NCI-H748 treated with DMSO at 0.1 percent for 48 hours (cell line): ENCODE measurements at regions not wholly inside any gene's neighbourhood (a gene's known extent, or its start where the extent isn't known, plus 50 kb on each side); places are given as distances from the start of the nearest gene placed in this dataset.
"Not testable (repeated sequence)": the region's sequence is repeated elsewhere in the genome, so short reads cannot be mapped to it uniquely, and the experiment has no call there.

Experiments used
- DNase-seq: peaks from one replicate; lab custom pipeline; 2025; lab: John Stamatoyannopoulos, UW

- no peak for DNase-seq
Observed at GRCh38 chr3:4222574-4223175, 80.5 kb upstream of the SETMAR start.

GRCh38 chr3:4223777-4224176 lies 79.4 kb upstream of the SETMAR start:
- no peak for DNase-seq

- DNase-seq = no peak
Observed at GRCh38 chr3:4224331-4224730, 78.8 kb upstream of the SETMAR start.

- DNase-seq = no peak
Observed at GRCh38 chr3:4225005-4225471, 78.1 kb upstream of the SETMAR start.

GRCh38 chr3:4228295-4228694 lies 74.9 kb upstream of the SETMAR start:
- no peak for DNase-seq

GRCh38 chr3:4231041-4231440 lies 72.1 kb upstream of the SETMAR start:
- DNase-seq = no peak

- no peak for DNase-seq
Observed at GRCh38 chr3:4232798-4233197, 70.4 kb upstream of the SETMAR start.

GRCh38 chr3:4233488-4233887 lies 69.7 kb upstream of the SETMAR start:
- DNase-seq = no peak

- no peak for DNase-seq
Observed at GRCh38 chr3:4234889-4235288, 68.3 kb upstream of the SETMAR start.

- DNase-seq = no peak
Observed at GRCh38 chr3:4235690-4236089, 67.5 kb upstream of the SETMAR start.

GRCh38 chr3:4241595-4242170 lies 61.5 kb upstream of the SETMAR start:
- no peak for DNase-seq

- DNase-seq = no peak
Observed at GRCh38 chr3:4245671-4246070, 57.5 kb upstream of the SETMAR start.

GRCh38 chr3:4247391-4247790 lies 55.8 kb upstream of the SETMAR start:
- no peak for DNase-seq

- DNase-seq = no peak
Observed at GRCh38 chr3:4250064-4250463, 53.1 kb upstream of the SETMAR start.

- DNase-seq = no peak
Observed at GRCh38 chr3:4251412-4251811, 51.8 kb upstream of the SETMAR start.

- not testable (repeated sequence) for DNase-seq
Observed at GRCh38 chr3:4253072-4253832, 49.9 kb upstream of the SETMAR start.
